KMS-11 (cell line): ENCODE measurements at regions not wholly inside any gene's neighbourhood (a gene's known extent, or its start where the extent isn't known, plus 50 kb on each side); places are given as distances from the start of the nearest gene placed in this dataset.

Experiments
- H2AFZ ChIP-seq: fragments of 200-600 bp; sonication (generic); 2 replicates; pipeline ENCODE4 v1.6.1; 2016; ENCODE audit warnings: antibody characterized with exemption, mixed run types, low read depth
- H3K27ac ChIP-seq: fragments of 200-600 bp; sonication (generic); 2 replicates; pipeline ENCODE4 v1.6.1; 2016; ENCODE audit warnings: mild to moderate bottlenecking, mixed run types
- H3K27me3 ChIP-seq: fragments of 200-600 bp; sonication (generic); 2 replicates; pipeline ENCODE4 v1.6.1; 2017; ENCODE audit warnings: mild to moderate bottlenecking, low read depth, mixed run types, moderate library complexity; ENCODE audit not compliant: insufficient read depth
- H3K36me3 ChIP-seq: fragments of 200-600 bp; sonication (generic); 2 replicates; pipeline ENCODE4 v1.6.1; 2017; ENCODE audit warnings: mild to moderate bottlenecking, mixed run types; ENCODE audit not compliant: insufficient read depth
- H3K4me1 ChIP-seq: fragments of 200-600 bp; sonication (generic); 2 replicates; pipeline ENCODE4 v1.6.1; 2016; ENCODE audit warnings: mild to moderate bottlenecking, low read depth, mixed run types; ENCODE audit not compliant: poor library complexity, severe bottlenecking
- H3K4me2 ChIP-seq: fragments of 200-600 bp; sonication (generic); 2 replicates; pipeline ENCODE4 v1.7.0; 2016; ENCODE audit warnings: mild to moderate bottlenecking, mixed run types
- H3K4me3 ChIP-seq: fragments of 200-600 bp; sonication (generic); IDR thresholded peaks from 2 replicates; pipeline ENCODE4 v1.6.1; 2017; ENCODE audit warnings: low read depth, low read length, mixed read lengths; ENCODE audit not compliant: insufficient read depth
- H3K79me2 ChIP-seq: fragments of 200-600 bp; sonication (generic); 2 replicates; pipeline ENCODE4 v1.6.1; 2016; ENCODE audit warnings: low read depth, mixed run types; ENCODE audit not compliant: insufficient read depth
- H3K9ac ChIP-seq: fragments of 200-600 bp; sonication (generic); 2 replicates; pipeline ENCODE4 v1.6.1; 2016; ENCODE audit warnings: mild to moderate bottlenecking, mixed run types
- H4K20me1 ChIP-seq: fragments of 200-600 bp; sonication (generic); 2 replicates; pipeline ENCODE4 v1.6.1; 2016; ENCODE audit warnings: mild to moderate bottlenecking, mixed run types; ENCODE audit not compliant: insufficient read depth
- CTCF ChIP-seq: fragments of 200-600 bp; sonication (generic); conservative IDR thresholded peaks from 2 replicates; pipeline ENCODE4 v1.6.1; 2017; ENCODE audit warnings: low read depth, mild to moderate bottlenecking, antibody characterized with exemption, low read length, moderate library complexity, mixed read lengths

- Histone ChIP-seq H3K4me3 (no peak overlapping the region), H2AFZ (no peak overlapping the region), H3K9ac (no peak overlapping the region), H3K4me2 (no peak overlapping the region), H3K4me1 (no peaks in the 10 kb centered on the region), H3K79me2 (no peaks in the 10 kb centered on the region), H4K20me1 (no peaks in the 10 kb centered on the region), H3K36me3 (no peaks in the 10 kb centered on the region), H3K27me3 (no peaks in the 10 kb centered on the region), H3K27ac (no peak overlapping the region)
- TF ChIP-seq CTCF = no peak
These were observed 663.3 kb upstream of the CHAC2 start for GRCh38 chr2:53104263-53104662.

- Histone ChIP-seq H3K9ac (no peak overlapping the region), H4K20me1 (no peaks in the 10 kb centered on the region), H3K36me3 (no peaks in the 10 kb centered on the region), H3K4me1 (no peaks in the 10 kb centered on the region), H3K27ac (no peak overlapping the region), H3K4me3 (no peak overlapping the region), H3K27me3 (no peaks in the 10 kb centered on the region), H2AFZ (no peak overlapping the region), H3K79me2 (no peaks in the 10 kb centered on the region), H3K4me2 (no peak overlapping the region)
- TF ChIP-seq CTCF = no peak
These were observed 663.9 kb upstream of the CHAC2 start for GRCh38 chr2:53103679-53104078.

GRCh38 chr2:53098696-53099078, 668.9 kb upstream of the CHAC2 start:
- Histone ChIP-seq H3K27ac (no peak overlapping the region), H3K4me1 (no peaks in the 10 kb centered on the region), H3K27me3 (no peaks in the 10 kb centered on the region), H3K36me3 (no peaks in the 10 kb centered on the region), H3K4me3 (no peak overlapping the region), H4K20me1 (no peaks in the 10 kb centered on the region), H3K79me2 (no peaks in the 10 kb centered on the region), H2AFZ (no peak overlapping the region), H3K4me2 (no peak overlapping the region), H3K9ac (no peak overlapping the region)
- TF ChIP-seq CTCF = no peak

- no peak for TF ChIP-seq CTCF
- H3K27me3 ChIP-seq = no peaks in the 10 kb centered on the region
- H3K4me2 ChIP-seq = no peak overlapping the region
- H3K79me2 ChIP-seq = no peaks in the 10 kb centered on the region
- H3K27ac ChIP-seq = no peak overlapping the region
- H3K36me3 ChIP-seq = no peaks in the 10 kb centered on the region
- H3K9ac ChIP-seq = no peak overlapping the region
- H3K4me1 ChIP-seq = no peaks in the 10 kb centered on the region
- no peaks in the 10 kb centered on the region for H4K20me1 ChIP-seq
- no peak overlapping the region for H2AFZ ChIP-seq
- H3K4me3 ChIP-seq = no peak overlapping the region
These were observed 671.3 kb upstream of the CHAC2 start for GRCh38 chr2:53096351-53096750.

- no peak for TF ChIP-seq CTCF
- no peak overlapping the region for H3K4me2 ChIP-seq
- H3K9ac ChIP-seq = no peak overlapping the region
- no peaks in the 10 kb centered on the region for H4K20me1 ChIP-seq
- no peak overlapping the region for H3K27ac ChIP-seq
- no peaks in the 10 kb centered on the region for H3K79me2 ChIP-seq
- no peak overlapping the region for H2AFZ ChIP-seq
- no peaks in the 10 kb centered on the region for H3K36me3 ChIP-seq
- no peaks in the 10 kb centered on the region for H3K27me3 ChIP-seq
- H3K4me1 ChIP-seq = no peaks in the 10 kb centered on the region
- H3K4me3 ChIP-seq = no peak overlapping the region
These were observed 671.9 kb upstream of the CHAC2 start for GRCh38 chr2:53095664-53096063.
